ENCODE measurements at regions not wholly inside any gene's neighbourhood (a gene's known extent, or its start where the extent isn't known, plus 50 kb on each side); places are given as distances from the start of the nearest gene placed in this dataset.
A peak's percentile ranks its signal among the peaks of the same experiment; 100 is the strongest.

DNA sequence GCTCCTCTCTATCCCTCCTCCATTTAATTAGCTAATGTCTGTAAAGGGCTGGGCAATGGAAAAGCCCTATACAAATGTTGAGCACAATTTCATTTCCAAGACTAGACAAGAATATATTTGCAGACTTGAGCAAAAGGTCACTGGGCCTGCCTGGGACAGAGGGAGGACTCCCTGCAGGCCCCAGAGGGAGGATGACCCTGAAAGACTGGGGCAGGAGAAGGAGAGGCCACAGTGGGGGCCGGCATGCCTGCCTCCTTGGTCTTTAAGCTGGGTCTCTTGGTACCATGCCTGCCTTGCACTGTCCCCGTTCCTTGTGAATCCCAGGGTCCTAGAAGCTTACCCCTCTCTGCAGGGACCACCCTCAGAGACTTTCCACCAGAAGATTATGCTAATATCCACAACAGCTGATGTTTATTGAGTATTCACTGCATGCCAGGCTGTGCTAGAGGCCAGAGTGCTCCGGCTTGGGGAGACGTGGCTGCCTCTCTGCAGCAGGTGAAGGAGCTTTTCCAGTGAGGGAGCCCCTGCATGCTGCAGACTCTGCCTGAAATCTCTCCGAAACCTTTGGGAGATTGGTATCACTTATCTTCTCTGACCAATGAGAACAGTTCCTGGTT is 72.7 kb upstream of the HSPA9 start:
- TF ChIP-seq, protein P1, sequence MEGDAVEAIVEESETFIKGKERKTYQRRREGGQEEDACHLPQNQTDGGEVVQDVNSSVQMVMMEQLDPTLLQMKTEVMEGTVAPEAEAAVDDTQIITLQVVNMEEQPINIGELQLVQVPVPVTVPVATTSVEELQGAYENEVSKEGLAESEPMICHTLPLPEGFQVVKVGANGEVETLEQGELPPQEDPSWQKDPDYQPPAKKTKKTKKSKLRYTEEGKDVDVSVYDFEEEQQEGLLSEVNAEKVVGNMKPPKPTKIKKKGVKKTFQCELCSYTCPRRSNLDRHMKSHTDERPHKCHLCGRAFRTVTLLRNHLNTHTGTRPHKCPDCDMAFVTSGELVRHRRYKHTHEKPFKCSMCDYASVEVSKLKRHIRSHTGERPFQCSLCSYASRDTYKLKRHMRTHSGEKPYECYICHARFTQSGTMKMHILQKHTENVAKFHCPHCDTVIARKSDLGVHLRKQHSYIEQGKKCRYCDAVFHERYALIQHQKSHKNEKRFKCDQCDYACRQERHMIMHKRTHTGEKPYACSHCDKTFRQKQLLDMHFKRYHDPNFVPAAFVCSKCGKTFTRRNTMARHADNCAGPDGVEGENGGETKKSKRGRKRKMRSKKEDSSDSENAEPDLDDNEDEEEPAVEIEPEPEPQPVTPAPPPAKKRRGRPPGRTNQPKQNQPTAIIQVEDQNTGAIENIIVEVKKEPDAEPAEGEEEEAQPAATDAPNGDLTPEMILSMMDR (IDR thresholded peaks at IDR 0.05; ENCODE audit: low read depth, low read length), result no peak
- no peak for DNase-seq (ENCODE audit: extremely low read depth, low read depth)

- TF ChIP-seq, protein P1 (IDR thresholded peaks at IDR 0.05; ENCODE audit: low read depth, low read length), result no peak
- no peak for DNase-seq (ENCODE audit: extremely low read depth, low read depth)
These were observed 72.1 kb upstream of the HSPA9 start for GRCh38 chr5:138647261-138647788.

DNA sequence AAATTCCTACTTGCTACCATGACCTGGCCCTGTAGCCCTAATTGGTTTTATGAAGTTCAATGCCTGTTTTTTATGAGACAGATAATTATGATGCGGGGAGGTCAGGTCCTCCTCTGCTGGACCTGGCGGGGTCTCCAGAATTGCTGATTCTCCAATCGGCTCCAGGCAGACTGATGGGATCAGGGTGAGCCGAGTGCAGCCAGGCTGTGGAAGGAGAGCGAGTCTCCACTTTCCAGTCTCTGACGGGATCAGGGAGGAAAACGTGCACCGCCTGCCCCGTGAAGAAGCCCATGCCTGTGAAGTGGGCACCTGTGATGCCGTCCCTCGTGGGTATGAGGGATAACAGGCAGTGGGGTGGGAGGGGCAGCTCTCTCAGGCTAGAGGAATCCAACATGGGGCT is 71.5 kb upstream of the HSPA9 start:
- TF ChIP-seq, protein P1 (IDR thresholded peaks at IDR 0.05; ENCODE audit: low read depth, low read length), result no peak
- DNase-seq (ENCODE audit: extremely low read depth, low read depth), result no peak

- TF ChIP-seq, protein P1 (IDR thresholded peaks at IDR 0.05; ENCODE audit: low read depth, low read length), result no peak
- DNase-seq (ENCODE audit: extremely low read depth, low read depth), result no peak
These were observed 70.8 kb upstream of the HSPA9 start for GRCh38 chr5:138645778-138646575.

- TF ChIP-seq, protein P1 (IDR thresholded peaks at IDR 0.05; ENCODE audit: low read depth, low read length), result no peak
- no peak for DNase-seq (ENCODE audit: extremely low read depth, low read depth)
These were observed 68.0 kb upstream of the HSPA9 start for GRCh38 chr5:138643040-138643791.

GRCh38 chr5:138641547-138642298 is 66.5 kb upstream of the HSPA9 start:
- DNase-seq (ENCODE audit: extremely low read depth, low read depth), result no peak
- TF ChIP-seq, protein P1 (IDR thresholded peaks at IDR 0.05; ENCODE audit: low read depth, low read length), result peak; percentile 82

Data from AG09319 (cell line).